ENCODE measurements at regions not wholly inside any gene's neighbourhood (a gene's known extent, or its start where the extent isn't known, plus 50 kb on each side); places are given as distances from the start of the nearest gene placed in this dataset.

DNA sequence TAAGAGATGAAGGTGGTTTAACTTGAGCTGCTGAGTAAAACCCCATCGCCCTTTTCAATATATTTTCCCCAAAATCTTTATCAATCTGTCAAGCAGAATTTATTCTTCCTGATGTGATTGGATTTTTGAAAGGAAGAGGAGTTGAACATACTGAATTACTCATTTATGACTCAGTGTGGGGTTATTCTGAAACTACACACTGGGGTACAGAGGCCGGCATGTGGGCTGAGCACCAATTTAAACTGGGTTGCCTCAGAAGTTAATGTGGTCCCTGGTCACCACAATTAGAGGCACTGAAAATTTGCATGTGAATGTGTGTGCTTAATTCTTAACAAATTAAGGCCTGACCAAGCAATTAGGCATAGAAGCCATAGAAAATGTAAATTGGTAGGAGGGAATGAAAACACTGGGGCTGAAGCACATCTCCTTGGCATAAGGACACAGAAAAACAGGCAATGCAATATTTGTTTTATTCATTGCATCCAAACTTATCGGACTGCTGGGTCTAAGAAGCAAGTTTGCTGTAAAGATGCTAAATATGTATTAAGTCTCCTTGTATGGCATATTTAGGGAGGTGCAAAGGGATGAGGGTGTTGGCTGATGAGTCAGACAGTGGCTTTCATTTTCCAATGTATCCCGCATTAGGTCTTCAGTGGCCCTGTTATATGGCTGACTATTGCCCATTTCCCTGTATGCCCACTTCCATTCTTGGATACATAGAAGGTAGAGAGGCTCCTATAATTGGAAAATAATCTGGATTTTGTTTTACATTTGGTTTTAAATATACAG is 170.9 kb downstream of the IL15 start:
- H3K9ac ChIP-seq (ENCODE audit: extremely low read depth, insufficient read length, low read length): no peak overlapping the region
- no peak overlapping the region for H2BK15ac ChIP-seq (ENCODE audit: low read depth, low read length)
- no peaks in the 10 kb centered on the region for H4K20me1 ChIP-seq (ENCODE audit: control insufficient read depth, insufficient read depth, insufficient read length)
- no peak overlapping the region for H4K91ac ChIP-seq (ENCODE audit: insufficient read length, low read depth, low read length)
- Mint-ChIP-seq H3K36me3 (ENCODE audit: insufficient read depth in 1 of 3, low read depth in 3 of 3) (no peaks in the 10 kb centered on the region; a peak in 1 of 7 replicates), H3K4me3 (no peak overlapping the region), H3K27ac (peak overlapping the region in 2 of 3 experiments; percentile 61 to 72; a peak in 2 of 7 replicates), H3K4me1 (peaks cover 16 to 22% of the 10 kb centered on the region in 2 experiments), H3K9me3 (no peaks in the 10 kb centered on the region), H3K27me3 (ENCODE audit: low read depth) (no peaks in the 10 kb centered on the region)
- no peaks in the 10 kb centered on the region for H3K79me2 ChIP-seq (ENCODE audit: insufficient read depth, low read length)
- no peak overlapping the region for H4K5ac ChIP-seq (ENCODE audit: insufficient read length, low read depth, low read length)
- no peak overlapping the region for H3K23ac ChIP-seq (ENCODE audit: insufficient read length, low read depth, low read length)
- no peak overlapping the region for H2BK120ac ChIP-seq (ENCODE audit: low read depth, low read length, poor library complexity, severe bottlenecking)
- TF ChIP-seq, protein P1, sequence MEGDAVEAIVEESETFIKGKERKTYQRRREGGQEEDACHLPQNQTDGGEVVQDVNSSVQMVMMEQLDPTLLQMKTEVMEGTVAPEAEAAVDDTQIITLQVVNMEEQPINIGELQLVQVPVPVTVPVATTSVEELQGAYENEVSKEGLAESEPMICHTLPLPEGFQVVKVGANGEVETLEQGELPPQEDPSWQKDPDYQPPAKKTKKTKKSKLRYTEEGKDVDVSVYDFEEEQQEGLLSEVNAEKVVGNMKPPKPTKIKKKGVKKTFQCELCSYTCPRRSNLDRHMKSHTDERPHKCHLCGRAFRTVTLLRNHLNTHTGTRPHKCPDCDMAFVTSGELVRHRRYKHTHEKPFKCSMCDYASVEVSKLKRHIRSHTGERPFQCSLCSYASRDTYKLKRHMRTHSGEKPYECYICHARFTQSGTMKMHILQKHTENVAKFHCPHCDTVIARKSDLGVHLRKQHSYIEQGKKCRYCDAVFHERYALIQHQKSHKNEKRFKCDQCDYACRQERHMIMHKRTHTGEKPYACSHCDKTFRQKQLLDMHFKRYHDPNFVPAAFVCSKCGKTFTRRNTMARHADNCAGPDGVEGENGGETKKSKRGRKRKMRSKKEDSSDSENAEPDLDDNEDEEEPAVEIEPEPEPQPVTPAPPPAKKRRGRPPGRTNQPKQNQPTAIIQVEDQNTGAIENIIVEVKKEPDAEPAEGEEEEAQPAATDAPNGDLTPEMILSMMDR (conservative IDR thresholded peaks at IDR 0.05): no peak
- no peak overlapping the region for H3T11ph ChIP-seq (ENCODE audit: low read length)
- no peaks in the 10 kb centered on the region for H3K27me3 ChIP-seq (ENCODE audit: insufficient read depth, low read length)
- no peak overlapping the region for H2AK5ac ChIP-seq (ENCODE audit: insufficient read length, low read length)
- H3K79me1 ChIP-seq (ENCODE audit: insufficient read depth, low read depth, low read length, poor library complexity, severe bottlenecking): no peaks in the 10 kb centered on the region
- H3K14ac ChIP-seq (ENCODE audit: insufficient read depth, low read length): no peak overlapping the region
- no peaks in the 10 kb centered on the region for H3K23me2 ChIP-seq (ENCODE audit: insufficient read length, low read depth, low read length, poor library complexity, severe bottlenecking)
- H4K8ac ChIP-seq (replicated peaks; ENCODE audit: insufficient read length, low read depth, low read length): no peak overlapping the region
- DNase-seq: no peak
- no peak overlapping the region for H2AFZ ChIP-seq (ENCODE audit: low read length)
- no peak overlapping the region for H3K4ac ChIP-seq (ENCODE audit: low read depth, low read length)
- H3K27ac ChIP-seq (ENCODE audit: insufficient read length, low read depth, low read length): no peak overlapping the region
- H2BK12ac ChIP-seq (ENCODE audit: insufficient read length, low read depth, low read length): no peak overlapping the region
- H3K18ac ChIP-seq (ENCODE audit: insufficient read length, low read depth, low read length): no peak overlapping the region
- H3K9me3 ChIP-seq (ENCODE audit: control insufficient read depth, low read depth, low read length): no peaks in the 10 kb centered on the region
- H2BK20ac ChIP-seq (ENCODE audit: low read depth, low read length, poor library complexity, severe bottlenecking): no peak overlapping the region
- no peak overlapping the region for H2BK5ac ChIP-seq (ENCODE audit: insufficient read length, low read length)
- WGBS (ENCODE audit: extremely low coverage, insufficient read length, low lambda C conversion rate): no CpG with 5 or more reads among the region's 4 CpGs
- peaks cover 3% of the 10 kb centered on the region for H3K4me1 ChIP-seq (ENCODE audit: insufficient read depth, low read length)
- no peak overlapping the region for H3K56ac ChIP-seq (ENCODE audit: insufficient read length, low read depth, low read length)
- no peak overlapping the region for H3K4me2 ChIP-seq (ENCODE audit: insufficient read depth, insufficient read length, low read length)

All from H9 (cell line).